Anterior cingulate cortex (tissue), 58 donors: ENCODE measurements at regions not wholly inside any gene's neighbourhood (a gene's known extent, or its start where the extent isn't known, plus 50 kb on each side); places are given as distances from the start of the nearest gene placed in this dataset.
"Not testable (repeated sequence)": the region's sequence is repeated elsewhere in the genome, so short reads cannot be mapped to it uniquely, and the experiment has no call there.

Source experiments
- DNase-seq, 58 donors: peaks; one replicate each; lab custom pipeline; 2025; lab: John Stamatoyannopoulos, UW

GRCh38 chr2:111382507-111382906 is 261.8 kb downstream of the BCL2L11 start:
- DNase-seq: not testable (repeated sequence)

- DNase-seq: not testable (repeated sequence)
These were observed 262.6 kb downstream of the BCL2L11 start for GRCh38 chr2:111383311-111383710.

- DNase-seq: not testable (repeated sequence)
These were observed 264.7 kb downstream of the BCL2L11 start for GRCh38 chr2:111385226-111385957.

- not testable (repeated sequence) for DNase-seq
These were observed 269.9 kb downstream of the BCL2L11 start for GRCh38 chr2:111390605-111391004.

- DNase-seq: not testable (repeated sequence)
These were observed 274.8 kb downstream of the BCL2L11 start for GRCh38 chr2:111395350-111396128.

- not testable (repeated sequence) for DNase-seq
These were observed 280.0 kb downstream of the BCL2L11 start for GRCh38 chr2:111400598-111401253.

GRCh38 chr2:111401270-111402140 is 280.8 kb downstream of the BCL2L11 start:
- not testable (repeated sequence) for DNase-seq

- not testable (repeated sequence) for DNase-seq
These were observed 281.7 kb downstream of the BCL2L11 start for GRCh38 chr2:111402450-111402849.

- DNase-seq: not testable (repeated sequence)
These were observed 282.6 kb downstream of the BCL2L11 start for GRCh38 chr2:111403287-111403686.

GRCh38 chr2:111406616-111407015 is 285.9 kb downstream of the BCL2L11 start:
- DNase-seq: not testable (repeated sequence)

- not testable (repeated sequence) for DNase-seq
These were observed 287.0 kb downstream of the BCL2L11 start for GRCh38 chr2:111407632-111408194.

- not testable (repeated sequence) for DNase-seq
These were observed 290.2 kb downstream of the BCL2L11 start for GRCh38 chr2:111410868-111411406.

- DNase-seq: not testable (repeated sequence)
These were observed 291.4 kb downstream of the BCL2L11 start for GRCh38 chr2:111411867-111412681.

GRCh38 chr2:111412841-111413650 is 292.3 kb downstream of the BCL2L11 start:
- DNase-seq: not testable (repeated sequence)

GRCh38 chr2:111413950-111414349 is 293.2 kb downstream of the BCL2L11 start:
- not testable (repeated sequence) for DNase-seq

- not testable (repeated sequence) for DNase-seq
These were observed 295.3 kb downstream of the BCL2L11 start for GRCh38 chr2:111415765-111416743.
